DOHH2 (cell line): ENCODE measurements at regions not wholly inside any gene's neighbourhood (a gene's known extent, or its start where the extent isn't known, plus 50 kb on each side); places are given as distances from the start of the nearest gene placed in this dataset.

Experiments
- H3F3A ChIP-seq: fragments of 200-600 bp; sonication (generic), shearing (Covaris generic); 2 replicates; pipeline ENCODE4 v1.6.0; 2016; ENCODE audit warnings: antibody characterized with exemption, mild to moderate bottlenecking; ENCODE audit not compliant: control insufficient read depth, insufficient read depth
- H3K27ac ChIP-seq: fragments of 200-600 bp; sonication (generic); 2 replicates; pipeline ENCODE4 v1.5.1; 2014; ENCODE audit warnings: low read depth, mild to moderate bottlenecking, low read length, moderate library complexity
- H3K27me3 ChIP-seq: fragments of 200-600 bp; sonication (generic); 2 replicates; pipeline ENCODE4 v1.6.1; 2014; ENCODE audit warnings: mild to moderate bottlenecking, low read length, mixed read lengths; ENCODE audit not compliant: control insufficient read depth
- H3K36me3 ChIP-seq: fragments of 200-600 bp; sonication (generic); 2 replicates; pipeline ENCODE4 v1.6.1; 2014; ENCODE audit warnings: mild to moderate bottlenecking, low read length, moderate library complexity, mixed read lengths; ENCODE audit not compliant: control insufficient read depth
- H3K4me1 ChIP-seq: fragments of 200-600 bp; sonication (generic); 2 replicates; pipeline ENCODE4 v1.6.1; 2014; ENCODE audit warnings: mild to moderate bottlenecking, low read length, mixed read lengths; ENCODE audit not compliant: control insufficient read depth
- H3K4me2 ChIP-seq: fragments of 200-600 bp; sonication (generic); 2 replicates; pipeline ENCODE4 v1.6.0; 2014; ENCODE audit warnings: mild to moderate bottlenecking, low read length, moderate library complexity
- H3K4me3 ChIP-seq: fragments of 200-600 bp; sonication (generic); 2 replicates; pipeline ENCODE4 v1.5.1; 2014; ENCODE audit warnings: mild to moderate bottlenecking, low read length, mixed read lengths
- H3K79me2 ChIP-seq: fragments of 200-600 bp; sonication (generic); 2 replicates; pipeline ENCODE4 v1.6.1; 2014; ENCODE audit warnings: mild to moderate bottlenecking, low read length, mixed read lengths; ENCODE audit not compliant: control insufficient read depth
- H3K9me2 ChIP-seq: fragments of 200-600 bp; sonication (generic); replicated peaks from 2 replicates; pipeline ENCODE4 v1.6.1; 2014; ENCODE audit warnings: mild to moderate bottlenecking, low read length, mixed read lengths; ENCODE audit not compliant: control insufficient read depth
- H3K9me3 ChIP-seq: fragments of 200-600 bp; sonication (generic); 2 replicates; pipeline ENCODE4 v1.6.1; 2014; ENCODE audit warnings: antibody characterized with exemption, low read length, mixed read lengths; ENCODE audit not compliant: control insufficient read depth, insufficient read depth
- H4K20me1 ChIP-seq: fragments of 200-600 bp; sonication (generic); 2 replicates; pipeline ENCODE4 v1.6.0; 2014; ENCODE audit warnings: low read depth, mild to moderate bottlenecking, antibody characterized with exemption, low read length, moderate library complexity; ENCODE audit not compliant: control insufficient read depth, insufficient read depth
- CTCF ChIP-seq: fragments of 200-600 bp; sonication (generic); IDR thresholded peaks from one replicate; pipeline ENCODE4 v1.5.1; 2014; ENCODE audit warnings: antibody characterized with exemption, mild to moderate bottlenecking, low read depth, low read length; ENCODE audit not compliant: poor library complexity, severe bottlenecking
- EZH2phosphoT487 ChIP-seq: fragments of 200-600 bp; sonication (generic); IDR thresholded peaks from 2 replicates; pipeline ENCODE4 v1.6.1; 2017; ENCODE audit warnings: borderline replicate concordance, mild to moderate bottlenecking, antibody characterized with exemption, low read length, moderate library complexity, mixed read lengths

DNA sequence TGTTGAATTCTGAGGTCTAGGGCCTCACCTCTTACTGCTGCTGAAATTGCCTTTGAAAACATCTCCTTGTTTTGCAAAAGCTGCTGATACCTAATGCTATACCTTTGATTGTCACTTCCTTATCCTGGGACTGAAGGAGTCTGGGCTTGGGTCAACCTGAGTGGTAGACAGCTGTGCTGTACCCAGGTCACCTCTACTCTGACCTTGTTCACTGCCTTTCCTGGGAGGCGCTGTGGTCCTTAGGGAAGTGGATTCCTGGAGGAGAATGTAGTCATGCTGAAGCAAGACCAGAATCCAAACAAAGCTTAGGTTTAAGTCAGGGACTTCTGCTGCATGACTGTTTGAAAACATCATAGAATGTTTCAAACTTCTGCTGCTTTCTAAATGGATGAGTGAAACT, 191.4 kb downstream of the SNAPC1 start:
- no peaks in the 10 kb centered on the region for H3K36me3 ChIP-seq
- no peaks in the 10 kb centered on the region for H3K4me1 ChIP-seq

DNA sequence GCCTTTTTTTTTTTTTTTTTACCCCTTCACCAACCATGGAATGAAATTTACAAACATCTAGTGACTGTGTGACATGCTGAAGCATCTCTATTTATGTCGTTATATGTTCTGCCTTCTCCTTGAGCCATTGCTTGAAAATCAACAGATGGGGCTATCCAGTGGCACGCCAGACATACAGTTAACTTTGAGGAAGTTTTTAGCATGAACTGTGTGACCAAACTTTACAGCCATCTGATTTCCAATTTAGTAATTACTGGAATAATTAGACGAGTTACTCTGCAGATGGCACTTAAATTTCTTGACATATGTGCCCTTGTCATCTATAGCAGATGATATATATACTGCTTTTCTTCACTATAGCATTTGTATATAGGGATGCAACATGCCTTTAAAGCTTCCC, 192.1 kb downstream of the SNAPC1 start:
- Histone ChIP-seq H3K27me3 (no peaks in the 10 kb centered on the region), H3K9me3 (no peaks in the 10 kb centered on the region), H3F3A (no peaks in the 10 kb centered on the region), H3K4me3 (no peak overlapping the region), H3K79me2 (no peaks in the 10 kb centered on the region), H3K4me1 (no peaks in the 10 kb centered on the region), H3K36me3 (no peaks in the 10 kb centered on the region), H3K4me2 (no peak overlapping the region), H3K9me2 (no peaks in the 10 kb centered on the region), H4K20me1 (no peaks in the 10 kb centered on the region), H3K27ac (no peak overlapping the region)
- TF ChIP-seq EZH2phosphoT487 (no peak), CTCF (no peak)

More for the DNA sequence above, 191.4 kb downstream of the SNAPC1 start:
- Histone ChIP-seq H3K27ac (no peak overlapping the region), H3K4me2 (no peak overlapping the region), H3K9me3 (no peaks in the 10 kb centered on the region), H4K20me1 (no peaks in the 10 kb centered on the region), H3K27me3 (no peaks in the 10 kb centered on the region), H3K79me2 (no peaks in the 10 kb centered on the region), H3F3A (no peaks in the 10 kb centered on the region), H3K9me2 (no peaks in the 10 kb centered on the region), H3K4me3 (no peak overlapping the region)
- TF ChIP-seq CTCF (no peak), EZH2phosphoT487 (no peak)

- no peaks in the 10 kb centered on the region for H3K9me2 ChIP-seq
- H4K20me1 ChIP-seq = no peaks in the 10 kb centered on the region
- TF ChIP-seq CTCF = no peak
- TF ChIP-seq EZH2phosphoT487 = no peak
- H3K27me3 ChIP-seq = no peaks in the 10 kb centered on the region
- H3K36me3 ChIP-seq = no peaks in the 10 kb centered on the region
- H3K4me1 ChIP-seq = no peaks in the 10 kb centered on the region
- no peak overlapping the region for H3K4me2 ChIP-seq
- no peak overlapping the region for H3K4me3 ChIP-seq
- H3K27ac ChIP-seq = no peak overlapping the region
- H3K9me3 ChIP-seq = no peaks in the 10 kb centered on the region
- no peaks in the 10 kb centered on the region for H3K79me2 ChIP-seq
- no peaks in the 10 kb centered on the region for H3F3A ChIP-seq
Measured at GRCh38 chr14:61956517-61956916, 194.3 kb downstream of the SNAPC1 start.

GRCh38 chr14:61959348-61959747, 197.1 kb downstream of the SNAPC1 start:
- Histone ChIP-seq H3K4me3 (no peak overlapping the region), H3F3A (no peaks in the 10 kb centered on the region), H3K4me1 (no peaks in the 10 kb centered on the region), H3K9me3 (no peaks in the 10 kb centered on the region), H3K27ac (no peak overlapping the region), H4K20me1 (no peaks in the 10 kb centered on the region), H3K36me3 (no peaks in the 10 kb centered on the region), H3K79me2 (no peaks in the 10 kb centered on the region), H3K4me2 (no peak overlapping the region), H3K27me3 (no peaks in the 10 kb centered on the region), H3K9me2 (no peaks in the 10 kb centered on the region)
- TF ChIP-seq EZH2phosphoT487 = no peak
